ENCODE measurements at regions not wholly inside any gene's neighbourhood (a gene's known extent, or its start where the extent isn't known, plus 50 kb on each side); places are given as distances from the start of the nearest gene placed in this dataset.

GRCh38 chr13:97120346-97120745, 101.8 kb upstream of the MBNL2 start:
- ChIA-PET CTCF (interaction anchor here (1.2 to 3.8 kb wide), 2 partner anchors 10 to 224 kb away, joined by 3 to 20 read pairs; no protein-coding TSS in a partner anchor), POLR2A (no interaction called here)
- peaks cover 69% of the 10 kb centered on the region for H3K4me1 ChIP-seq
- 0 out of 3 replicates have a peak overlapping the region, but pooled peaks have one; percentile 10 for H3K4me2 ChIP-seq
- 80% methylated on average over 2 of the region's 2 CpGs for WGBS (ENCODE audit: missing lambda C conversion rate)
- peak overlapping the region in 1 of 2 experiments; percentile 10; a peak in 1 of 6 replicates for H3K27ac ChIP-seq
- H3K9me3 ChIP-seq, result no peaks in the 10 kb centered on the region
- no peak for DNase-seq (ENCODE audit: low read depth in 1 of 2, low spot score in 1 of 2)
- no peak for FAIRE-seq
- H3K4me3 ChIP-seq, result no peak overlapping the region
- ATAC-seq, result no peak
- TF ChIP-seq PHF8 (IDR thresholded peaks at IDR 0.05; ENCODE audit: borderline replicate concordance, low read depth) (no peak), ZNF302 (CRISPR knock-in tag; IDR thresholded peaks at IDR 0.05) (no peak), MYC (IDR thresholded peaks at IDR 0.05; ENCODE audit: borderline replicate concordance, low read length) (no peak), SMC3 (IDR thresholded peaks at IDR 0.05) (no peak), ELK1 (IDR thresholded peaks at IDR 0.05; ENCODE audit: low read depth, low read length) (no peak)

GRCh38 chr13:97120976-97121375, 101.2 kb upstream of the MBNL2 start:
- POLR2A ChIA-PET, result no interaction called here
- Histone ChIP-seq H3K4me2 (no peak overlapping the region; the same call in 2 of the 3 replicates), H3K4me1 (peaks cover 71% of the 10 kb centered on the region), H3K4me3 (no peak overlapping the region), H3K9me3 (no peaks in the 10 kb centered on the region), H3K27ac (peak overlapping the region; percentile 48 to 70; a peak in 4 of 6 replicates)
- no peak for ATAC-seq
- FAIRE-seq, result no peak
- CTCF ChIA-PET, result interaction anchor here (1.2 to 3.8 kb wide), 2 partner anchors 11 to 224 kb away, joined by 3 to 20 read pairs; no protein-coding TSS in a partner anchor
- whole genome bisulfite sequencing (ENCODE audit: missing lambda C conversion rate), result 92% methylated on average over 1 of the region's 1 CpG
- no peak for DNase-seq (ENCODE audit: low read depth in 1 of 2, low spot score in 1 of 2)
- no peak for TF ChIP-seq GATA3 (IDR thresholded peaks at IDR 0.05; ENCODE audit: borderline replicate concordance)
- no peak for TF ChIP-seq HDAC2 (IDR thresholded peaks at IDR 0.05)
- TF ChIP-seq MYC (IDR thresholded peaks at IDR 0.05; ENCODE audit: borderline replicate concordance, low read length), result no peak
- TF ChIP-seq KDM5A (IDR thresholded peaks at IDR 0.05), result no peak
- TF ChIP-seq HES2 (IDR thresholded peaks at IDR 0.05), result no peak
- TF ChIP-seq RFX5 (IDR thresholded peaks at IDR 0.05), result no peak

- ATAC-seq (peak; percentile 32 to 75; a peak in 3 of 6 replicates), DNase-seq (ENCODE audit: low read depth in 1 of 2, low spot score in 1 of 2) (no peak)
- TF ChIP-seq ZC3H11A (IDR thresholded peaks at IDR 0.05) (no peak), ESRRA (IDR thresholded peaks at IDR 0.05; ENCODE audit: borderline replicate concordance, low read length) (no peak), NPAS2 (CRISPR knock-in tag; IDR thresholded peaks at IDR 0.05; ENCODE audit: borderline replicate concordance) (no peak), EHMT2 (IDR thresholded peaks at IDR 0.05; ENCODE audit: low read depth) (no peak), REST (IDR thresholded peaks at IDR 0.05) (no peak), HOXB5 (CRISPR knock-in tag; IDR thresholded peaks at IDR 0.05) (no peak), ZFP36 (IDR thresholded peaks at IDR 0.05; ENCODE audit: borderline replicate concordance, partially characterized antibody) (no peak), HEYL (CRISPR knock-in tag; IDR thresholded peaks at IDR 0.05) (no peak), NR3C1 (IDR thresholded peaks at IDR 0.05) (no peak), PHF8 (IDR thresholded peaks at IDR 0.05; ENCODE audit: borderline replicate concordance, low read depth) (no peak), TFCP2L1 (CRISPR knock-in tag; IDR thresholded peaks at IDR 0.05) (no peak), ZNF302 (CRISPR knock-in tag; IDR thresholded peaks at IDR 0.05) (no peak), HES2 (IDR thresholded peaks at IDR 0.05) (no peak), KDM5A (IDR thresholded peaks at IDR 0.05) (no peak), ATOH8 (CRISPR knock-in tag; IDR thresholded peaks at IDR 0.05; ENCODE audit: low read depth) (no peak), GATA3 (IDR thresholded peaks at IDR 0.05; ENCODE audit: borderline replicate concordance) (no peak; the same call in 1 of the 2 replicates), RAD21 (conservative IDR thresholded peaks at IDR 0.05 in 1 of 2, IDR thresholded peaks at IDR 0.05 in 1 of 2) (no peak), MYC (IDR thresholded peaks at IDR 0.05; ENCODE audit: borderline replicate concordance, low read length) (no peak)
These were observed 100.2 kb upstream of the MBNL2 start for GRCh38 chr13:97121894-97122293.

More at GRCh38 chr13:97121894-97122293, 100.2 kb upstream of the MBNL2 start:
- peaks cover 68% of the 10 kb centered on the region for H3K4me1 ChIP-seq
- no peak for FAIRE-seq
- no peak overlapping the region for H3K4me3 ChIP-seq
- peak overlapping the region; percentile 70 for H3K4me2 ChIP-seq
- CTCF ChIA-PET, result no interaction called here
- POLR2A ChIA-PET, result no interaction called here
- peak overlapping the region; percentile 48 to 70; a peak in 5 of 6 replicates for H3K27ac ChIP-seq
- no peaks in the 10 kb centered on the region for H3K9me3 ChIP-seq

Data from A549 (cell line).